RWPE1 (cell line): ENCODE measurements at regions not wholly inside any gene's neighbourhood (a gene's known extent, or its start where the extent isn't known, plus 50 kb on each side); places are given as distances from the start of the nearest gene placed in this dataset.

Experiments
- CTCF ChIA-PET: fragments of 350-600 bp; sonication (Branson Sonifier 250); formaldehyde crosslinking; extraction: SDS; loops from one replicate; lab custom pipeline; 2021; lab: Yijun Ruan, JAX
- POLR2A ChIA-PET: fragments of 400-600 bp; formaldehyde crosslinking; extraction: SDS; loops from one replicate; lab custom pipeline; 2020; ENCODE audit warnings: antibody characterized with exemption; ENCODE audit not compliant: low non-redundant PET; lab: Yijun Ruan, JAX
- DNase-seq: peaks from one replicate; pipeline ENCODE4 v3.0.0; 2012; ENCODE audit warnings: low spot score
- H3K27ac ChIP-seq: fragments of 450-650 bp; 2 replicates; pipeline ENCODE4 v1.5.1; 2017
- CTCF ChIP-seq: fragments of 450-650 bp; conservative IDR thresholded peaks from 2 replicates; pipeline ENCODE4 v1.5.1; 2017; ENCODE audit warnings: low read depth, mild to moderate bottlenecking

- H3K27ac ChIP-seq = no peak overlapping the region
- ChIA-PET CTCF (no interaction called here), POLR2A (no interaction called here)
- DNase-seq = no peak
- no peak for TF ChIP-seq CTCF
Measured at GRCh38 chr3:30091686-30092085, 514.7 kb upstream of the TGFBR2 start.

- no peak overlapping the region for H3K27ac ChIP-seq
- DNase-seq = no peak
- POLR2A ChIA-PET = no interaction called here
- TF ChIP-seq CTCF = no peak
- CTCF ChIA-PET = no interaction called here
Measured at GRCh38 chr3:30097022-30097650, 509.3 kb upstream of the TGFBR2 start.

- POLR2A ChIA-PET = no interaction called here
- no peak for TF ChIP-seq CTCF
- CTCF ChIA-PET = no interaction called here
- no peak for DNase-seq
- no peak overlapping the region for H3K27ac ChIP-seq
Measured at GRCh38 chr3:30098243-30098642, 508.2 kb upstream of the TGFBR2 start.

GRCh38 chr3:30098653-30099455 lies 507.5 kb upstream of the TGFBR2 start:
- H3K27ac ChIP-seq = no peak overlapping the region
- ChIA-PET CTCF (no interaction called here), POLR2A (no interaction called here)
- no peak for DNase-seq
- no peak for TF ChIP-seq CTCF

GRCh38 chr3:30102356-30102755 lies 504.0 kb upstream of the TGFBR2 start:
- no peak for TF ChIP-seq CTCF
- POLR2A ChIA-PET = no interaction called here
- CTCF ChIA-PET = no interaction called here
- no peak for DNase-seq
- H3K27ac ChIP-seq = no peak overlapping the region

GRCh38 chr3:30103186-30103585 lies 503.2 kb upstream of the TGFBR2 start:
- ChIA-PET POLR2A (no interaction called here), CTCF (no interaction called here)
- DNase-seq = no peak
- H3K27ac ChIP-seq = no peak overlapping the region
- no peak for TF ChIP-seq CTCF
